Gastrocnemius medialis (tissue), 4 donors: ENCODE measurements at regions not wholly inside any gene's neighbourhood (a gene's known extent, or its start where the extent isn't known, plus 50 kb on each side); places are given as distances from the start of the nearest gene placed in this dataset.

Experiments used
- POLR2A ChIP-seq, 2 donors: fragments of 450-650 bp; IDR thresholded peaks; one replicate each; pipeline ENCODE4 v1.6.1; 2017; ENCODE audit warnings: antibody characterized with exemption in 2 of 2, mild to moderate bottlenecking in 2 of 2, moderate library complexity in 2 of 2
- TF ChIP-seq, protein P1 (sequence below), 5 experiments: fragments of 450-650 bp in 3 of 5; fragments of 200-600 bp in 2 of 5; sonication (generic) in 2 of 5; IDR thresholded peaks in 4 of 5; conservative IDR thresholded peaks in 1 of 5; 1 replicate in 4 of 5; 2 replicates in 1 of 5; pipeline ENCODE4 v1.5.1; 2016 to 2019; ENCODE audit warnings: antibody characterized with exemption in 5 of 5, mild to moderate bottlenecking in 3 of 5, moderate library complexity in 3 of 5

DNA sequence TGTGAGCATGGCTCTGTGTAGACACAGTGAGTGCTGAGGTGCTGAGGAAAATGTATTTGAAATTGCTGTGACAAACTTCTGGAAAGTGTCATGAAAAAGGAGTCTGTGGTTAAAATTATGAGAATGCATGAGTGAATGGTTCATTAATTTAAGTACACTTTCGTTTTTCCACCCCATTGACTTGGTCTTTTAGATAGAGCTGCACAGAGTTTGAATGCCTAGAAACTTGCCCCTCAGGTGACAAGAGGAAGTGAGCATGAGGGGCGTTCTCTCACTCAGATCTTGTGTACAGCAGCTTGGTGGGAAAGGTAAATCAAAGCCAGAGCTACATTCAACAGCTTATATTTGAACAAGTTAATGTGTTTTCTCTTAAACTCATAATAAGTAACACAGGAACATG lies 296.8 kb downstream of the WDR72 start:
- TF ChIP-seq, protein P1, sequence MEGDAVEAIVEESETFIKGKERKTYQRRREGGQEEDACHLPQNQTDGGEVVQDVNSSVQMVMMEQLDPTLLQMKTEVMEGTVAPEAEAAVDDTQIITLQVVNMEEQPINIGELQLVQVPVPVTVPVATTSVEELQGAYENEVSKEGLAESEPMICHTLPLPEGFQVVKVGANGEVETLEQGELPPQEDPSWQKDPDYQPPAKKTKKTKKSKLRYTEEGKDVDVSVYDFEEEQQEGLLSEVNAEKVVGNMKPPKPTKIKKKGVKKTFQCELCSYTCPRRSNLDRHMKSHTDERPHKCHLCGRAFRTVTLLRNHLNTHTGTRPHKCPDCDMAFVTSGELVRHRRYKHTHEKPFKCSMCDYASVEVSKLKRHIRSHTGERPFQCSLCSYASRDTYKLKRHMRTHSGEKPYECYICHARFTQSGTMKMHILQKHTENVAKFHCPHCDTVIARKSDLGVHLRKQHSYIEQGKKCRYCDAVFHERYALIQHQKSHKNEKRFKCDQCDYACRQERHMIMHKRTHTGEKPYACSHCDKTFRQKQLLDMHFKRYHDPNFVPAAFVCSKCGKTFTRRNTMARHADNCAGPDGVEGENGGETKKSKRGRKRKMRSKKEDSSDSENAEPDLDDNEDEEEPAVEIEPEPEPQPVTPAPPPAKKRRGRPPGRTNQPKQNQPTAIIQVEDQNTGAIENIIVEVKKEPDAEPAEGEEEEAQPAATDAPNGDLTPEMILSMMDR (IDR thresholded peaks at IDR 0.05 in 4 of 5, conservative IDR thresholded peaks at IDR 0.05 in 1 of 5): no peak
- TF ChIP-seq POLR2A (IDR thresholded peaks at IDR 0.05): no peak
